Colonic mucosa (tissue), 4 donors: ENCODE measurements at regions not wholly inside any gene's neighbourhood (a gene's known extent, or its start where the extent isn't known, plus 50 kb on each side); places are given as distances from the start of the nearest gene placed in this dataset.

Experiments
- DNase-seq: peaks from one replicate; pipeline ENCODE4 v3.0.0-alpha.2; 2020
- H3K27ac ChIP-seq: fragments of 200-600 bp; one replicate; pipeline ENCODE4 v1.8.0; 2021
- H3K27me3 ChIP-seq: fragments of 200-600 bp; one replicate; pipeline ENCODE4 v1.8.0; 2021
- H3K36me3 ChIP-seq: fragments of 200-600 bp; one replicate; pipeline ENCODE4 v1.8.0; 2021
- H3K4me1 ChIP-seq: fragments of 200-600 bp; one replicate; pipeline ENCODE4 v1.8.0; 2021; ENCODE audit warnings: mild to moderate bottlenecking
- H3K4me3 ChIP-seq: fragments of 200-600 bp; one replicate; pipeline ENCODE4 v1.8.0; 2021
- H3K9ac ChIP-seq, 2 donors: one replicate each; pipeline ENCODE4 v1.7.0; 2013; ENCODE audit warnings: control low read depth in 2 of 2, low read depth in 2 of 2, low read length in 2 of 2
- H3K9me3 ChIP-seq: fragments of 200-600 bp; one replicate; pipeline ENCODE4 v1.8.0; 2021
- CTCF ChIP-seq: fragments of 200-600 bp; IDR thresholded peaks from one replicate; pipeline ENCODE4 v1.8.0; 2022; ENCODE audit warnings: antibody characterized with exemption, mild to moderate bottlenecking
- intact Hi-C: fragments of 100-400 bp; cut with DNase I; formaldehyde crosslinking; loops from one replicate; pipeline ENCODE4 v1.14.1; 2022
- donor health status: healthy.
- donor health status: DM: no; HTN: no; CAD: no.
- donor health status: DM: no; HTN: no; CAD: no.

- Histone ChIP-seq H3K9ac (no peak overlapping the region), H3K27ac (no peak overlapping the region), H3K4me1 (no peaks in the 10 kb centered on the region), H3K36me3 (no peaks in the 10 kb centered on the region), H3K4me3 (no peak overlapping the region), H3K9me3 (no peaks in the 10 kb centered on the region), H3K27me3 (no peaks in the 10 kb centered on the region)
- intact Hi-C loops: no loop called here
- TF ChIP-seq CTCF: no peak
- DNase-seq: no peak
Observed at GRCh38 chr2:146634230-146635097, 1210.4 kb upstream of the ACVR2A start.

GRCh38 chr2:146633159-146633558 is 1211.7 kb upstream of the ACVR2A start:
- Histone ChIP-seq H3K9me3 (no peaks in the 10 kb centered on the region), H3K9ac (no peak overlapping the region), H3K36me3 (no peaks in the 10 kb centered on the region), H3K4me1 (no peaks in the 10 kb centered on the region), H3K4me3 (no peak overlapping the region), H3K27me3 (no peaks in the 10 kb centered on the region), H3K27ac (no peak overlapping the region)
- intact Hi-C loops: no loop called here
- TF ChIP-seq CTCF: no peak
- no peak for DNase-seq

GRCh38 chr2:146632707-146633106 is 1212.1 kb upstream of the ACVR2A start:
- no peaks in the 10 kb centered on the region for H3K36me3 ChIP-seq
- DNase-seq: no peak
- intact Hi-C loops: no loop called here
- H3K9ac ChIP-seq: no peak overlapping the region
- H3K9me3 ChIP-seq: no peaks in the 10 kb centered on the region
- H3K4me3 ChIP-seq: no peak overlapping the region
- TF ChIP-seq CTCF: no peak
- H3K4me1 ChIP-seq: no peaks in the 10 kb centered on the region
- no peak overlapping the region for H3K27ac ChIP-seq
- no peaks in the 10 kb centered on the region for H3K27me3 ChIP-seq

GRCh38 chr2:146624430-146625160 is 1220.2 kb upstream of the ACVR2A start:
- Histone ChIP-seq H3K9me3 (no peaks in the 10 kb centered on the region), H3K36me3 (no peaks in the 10 kb centered on the region), H3K9ac (no peak overlapping the region), H3K4me1 (no peaks in the 10 kb centered on the region), H3K27me3 (no peaks in the 10 kb centered on the region), H3K4me3 (no peak overlapping the region), H3K27ac (no peak overlapping the region)
- DNase-seq: no peak
- intact Hi-C loops: no loop called here
- TF ChIP-seq CTCF: no peak

GRCh38 chr2:146623771-146624170 is 1221.1 kb upstream of the ACVR2A start:
- H3K9me3 ChIP-seq: no peaks in the 10 kb centered on the region
- H3K4me1 ChIP-seq: no peaks in the 10 kb centered on the region
- intact Hi-C loops: no loop called here
- no peaks in the 10 kb centered on the region for H3K36me3 ChIP-seq
- no peak for DNase-seq
- H3K4me3 ChIP-seq: no peak overlapping the region
- no peak overlapping the region for H3K9ac ChIP-seq
- no peak for TF ChIP-seq CTCF
- no peak overlapping the region for H3K27ac ChIP-seq
- no peaks in the 10 kb centered on the region for H3K27me3 ChIP-seq
